Islet precursor cell (in vitro differentiated cells): ENCODE measurements at regions not wholly inside any gene's neighbourhood (a gene's known extent, or its start where the extent isn't known, plus 50 kb on each side); places are given as distances from the start of the nearest gene placed in this dataset.

ENCODE experiments used
- DNase-seq: peaks from one replicate; pipeline ENCODE4 v3.0.0-alpha.2; 2018

DNA sequence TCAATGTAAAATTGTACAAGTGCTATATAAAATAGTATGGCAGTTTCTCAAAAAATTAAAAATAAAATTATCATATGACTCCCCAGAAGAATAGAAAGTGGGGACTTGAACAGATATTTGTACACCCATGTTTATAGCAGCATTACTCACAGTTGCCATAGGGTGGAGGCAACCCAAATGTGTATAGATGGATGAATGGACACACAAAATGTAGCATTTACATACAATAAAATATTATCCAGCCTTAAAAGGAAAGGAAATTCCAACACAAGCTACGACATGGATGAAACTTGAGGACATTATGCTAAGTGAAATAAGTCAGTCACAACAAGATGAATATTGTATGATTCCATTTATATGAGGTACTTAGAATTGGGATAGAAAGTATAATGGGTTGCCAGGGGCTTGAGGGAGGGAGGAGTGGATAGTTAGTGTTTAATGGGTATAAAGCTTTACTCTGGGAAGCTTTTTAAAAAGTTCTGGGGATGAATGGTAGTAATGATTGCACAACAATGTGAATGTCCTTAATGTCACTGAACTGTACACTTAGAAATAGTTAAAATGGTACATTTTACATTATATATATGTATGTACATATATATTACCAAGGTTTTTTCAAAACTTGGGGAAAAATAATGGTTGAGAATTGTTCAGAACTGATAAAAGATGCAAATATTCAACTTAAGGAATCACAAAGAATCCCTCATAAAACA, 53.0 kb upstream of the ADORA3 start:
- no peak for DNase-seq

DNA sequence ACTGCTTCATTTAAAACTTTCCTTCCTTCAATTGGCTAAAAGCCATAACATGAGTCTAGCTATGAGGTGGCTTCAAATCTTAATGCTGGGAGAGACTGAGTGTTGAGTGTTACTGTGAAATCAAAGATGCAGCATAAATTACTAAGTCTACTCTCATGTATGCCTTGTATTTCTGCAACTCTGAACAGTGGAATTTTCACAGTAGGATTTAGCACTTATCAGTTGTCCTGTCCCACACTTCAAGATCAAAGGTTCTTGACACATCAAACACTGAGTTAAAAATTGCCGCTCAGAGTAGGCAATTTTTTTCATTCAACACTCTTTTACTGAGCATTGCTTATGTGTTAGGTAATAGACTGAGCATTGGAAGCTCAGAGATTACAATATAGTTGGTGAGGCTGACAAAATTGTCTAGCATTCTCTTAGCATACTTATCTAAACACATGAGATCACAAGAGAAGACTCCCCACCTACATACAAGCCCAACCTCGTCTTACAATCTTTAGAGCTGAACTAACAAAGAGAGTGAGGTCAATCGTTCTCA, 56.4 kb upstream of the ADORA3 start:
- DNase-seq: no peak

DNA sequence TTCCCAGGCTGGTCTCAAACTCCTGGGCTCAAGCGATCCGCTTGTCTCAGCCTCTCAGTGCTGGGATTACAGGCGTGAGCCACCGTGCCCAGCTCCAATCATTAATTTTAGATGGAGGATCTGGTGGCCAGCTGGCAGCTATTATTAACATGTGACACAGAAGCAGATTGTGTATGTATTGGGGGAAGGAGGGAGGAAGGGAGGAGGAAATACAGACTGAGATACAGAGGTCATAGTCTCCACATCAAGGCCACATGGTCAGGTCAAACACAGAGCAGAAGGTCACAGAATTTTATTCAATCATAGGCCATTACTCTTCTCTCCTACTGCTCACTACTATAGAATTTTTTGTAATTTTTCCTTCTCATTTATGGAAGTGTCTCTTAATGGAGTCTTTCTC, 57.9 kb upstream of the ADORA3 start:
- no peak for DNase-seq

GRCh38 chr1:111563619-111564018, 56.0 kb upstream of the RAP1A start:
- DNase-seq: peak; percentile 83

DNA sequence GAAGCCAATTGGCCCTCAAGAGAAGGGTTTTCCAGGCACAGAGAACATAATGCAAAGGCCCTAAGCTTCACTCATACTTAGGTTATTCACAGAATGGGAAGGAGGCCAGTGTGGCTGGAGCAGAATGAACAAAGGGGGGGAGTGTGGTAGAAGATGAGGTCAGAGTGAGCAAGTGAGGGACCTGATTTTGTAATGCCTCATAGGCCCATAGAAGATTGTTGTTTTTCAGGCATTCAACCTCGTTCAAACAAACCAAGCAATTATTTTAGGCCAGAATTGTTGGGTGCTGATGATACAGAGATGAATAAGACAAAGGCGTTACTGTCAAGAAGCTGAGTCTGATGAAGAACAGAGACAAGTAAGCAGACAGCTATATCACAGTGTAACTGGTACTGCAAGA, 54.5 kb upstream of the RAP1A start:
- peak; percentile 76 for DNase-seq

DNA sequence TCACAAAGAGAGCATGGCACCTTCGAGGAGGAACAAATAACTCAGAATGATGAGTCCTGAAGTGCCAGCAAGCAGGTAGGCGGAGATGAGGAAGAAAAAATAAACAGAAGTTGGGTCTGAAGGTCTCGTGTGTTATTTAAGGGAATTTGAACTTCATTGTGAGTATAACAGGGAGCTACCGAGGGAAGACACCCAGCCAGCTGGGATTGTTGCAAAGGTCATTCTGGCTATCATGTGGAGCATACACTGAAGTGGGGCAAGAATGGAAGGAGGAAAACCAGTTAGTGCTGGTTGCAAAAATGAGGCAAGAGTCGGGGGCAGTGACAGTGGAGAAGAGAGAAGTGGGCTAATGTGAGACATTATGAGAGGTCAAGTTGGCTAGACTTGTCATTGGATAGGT, 53.6 kb upstream of the RAP1A start:
- DNase-seq: no peak

- DNase-seq: no peak
Measured at GRCh38 chr1:111568160-111568647, 51.4 kb upstream of the RAP1A start.
